HepG2 (cell line): ENCODE measurements at regions not wholly inside any gene's neighbourhood (a gene's known extent, or its start where the extent isn't known, plus 50 kb on each side); places are given as distances from the start of the nearest gene placed in this dataset.

Source experiments
- ATAC-seq: fragments of 200-7000 bp; cut with Tn5 transposase; 3 replicates; pipeline ENCODE4 v1.9.1; 2020; ENCODE audit warnings: mild to moderate bottlenecking, moderate library complexity
- BruUV-seq: library from RNA; stranded (reverse); fragments of 400-500 nt; replicated peaks from 2 replicates; lab custom pipeline; 2021; lab: Mats Ljungman, UMichigan
- CTCF ChIA-PET: fragments of 300-600 bp; formaldehyde crosslinking; extraction: SDS; loops from one replicate; lab custom pipeline; 2021; ENCODE audit warnings: low total read pairs, inconsistent platforms, low intra/inter-chr PET ratio; lab: Yijun Ruan, JAX
- POLR2A ChIA-PET: fragments of 350-600 bp; sonication (Branson Sonifier 250); formaldehyde crosslinking; loops from one replicate; lab custom pipeline; 2020; ENCODE audit warnings: antibody characterized with exemption, inconsistent platforms; lab: Yijun Ruan, JAX
- DNase-seq: peaks from one replicate; pipeline ENCODE4 v3.0.0-alpha.2; 2015; ENCODE audit warnings: low spot score
- FAIRE-seq: peaks from 3 replicates; lab custom pipeline; 2011; peaks lifted over from hg19 to GRCh38; lab: Jason Lieb, UNC
- H2AFZ ChIP-seq: one replicate; pipeline ENCODE4 v1.6.1; 2011; ENCODE audit warnings: low read length, inconsistent platforms
- H3K27ac ChIP-seq: fragments of 300-600 bp; 3 replicates; pipeline ENCODE4 v1.8.0; 2011; ENCODE audit warnings: mixed run types, mild to moderate bottlenecking, mixed read lengths, low read length, inconsistent platforms; ENCODE audit not compliant: insufficient read depth; ENCODE audit errors: extremely low read length
- H3K27me3 ChIP-seq, 2 experiments: fragments of 200-600 bp in 1 of 2; 2 replicates in 1 of 2; 3 replicates in 1 of 2; pipeline versions ENCODE4 v1.6.0 to v1.8.0; 2011; ENCODE audit warnings: low read length in 2 of 2, mild to moderate bottlenecking in 2 of 2, moderate library complexity in 2 of 2, inconsistent platforms in 1 of 2; ENCODE audit not compliant: insufficient read depth in 2 of 2, control insufficient read depth in 1 of 2
- H3K36me3 ChIP-seq, 2 experiments: fragments of 200-600 bp in 1 of 2; replicated peaks in 1 of 2; 2 replicates in 1 of 2; 3 replicates in 1 of 2; pipeline versions ENCODE4 v1.5.1 to v1.8.0; 2011; ENCODE audit warnings: low read length in 2 of 2, inconsistent platforms in 1 of 2; ENCODE audit not compliant: insufficient read depth in 2 of 2, control insufficient read depth in 1 of 2
- H3K4me1 ChIP-seq: 2 replicates; pipeline ENCODE4 v1.5.1; 2012; ENCODE audit warnings: low read length, inconsistent platforms; ENCODE audit not compliant: insufficient read depth
- H3K4me2 ChIP-seq: 2 replicates; pipeline ENCODE4 v1.6.0; 2011; ENCODE audit warnings: low read depth, low read length, inconsistent platforms
- H3K4me3 ChIP-seq, 3 experiments: fragments of 200-600 bp in 1 of 3; sonication (generic), shearing (Covaris generic) in 1 of 3; replicated peaks in 1 of 3; 2 replicates each; pipeline ENCODE4 v1.5.1; 2011 to 2016; ENCODE audit warnings: low read length in 3 of 3, inconsistent platforms in 2 of 3, low read depth in 2 of 3, mild to moderate bottlenecking in 2 of 3, control low read depth in 1 of 3, mixed read lengths in 1 of 3; ENCODE audit not compliant: insufficient read depth in 1 of 3
- H3K79me2 ChIP-seq: one replicate; pipeline ENCODE4 v1.6.1; 2011; ENCODE audit warnings: low read length, inconsistent platforms; ENCODE audit not compliant: insufficient read depth
- H3K9ac ChIP-seq: 2 replicates; pipeline ENCODE4 v1.6.0; 2011; ENCODE audit warnings: mild to moderate bottlenecking, low read depth, low read length, inconsistent platforms; ENCODE audit not compliant: insufficient read depth
- H3K9me3 ChIP-seq: 2 replicates; pipeline ENCODE4 v1.5.1; 2012; ENCODE audit warnings: mild to moderate bottlenecking, low read length
- H4K20me1 ChIP-seq: 2 replicates; pipeline ENCODE4 v1.6.0; 2011; ENCODE audit warnings: inconsistent platforms, mild to moderate bottlenecking, low read length, moderate library complexity; ENCODE audit not compliant: insufficient read depth
- ATM ChIP-seq: fragments of 450-650 bp; IDR thresholded peaks from 2 replicates; pipeline ENCODE4 v1.7.1; 2017; ENCODE audit warnings: mild to moderate bottlenecking, borderline replicate concordance
- EEA1 ChIP-seq: sonication (generic); formaldehyde crosslinking; IDR thresholded peaks from 2 replicates; pipeline ENCODE4 v1.5.1; 2020; ENCODE audit warnings: mild to moderate bottlenecking, missing genetic modification reagents, borderline replicate concordance
- HES4 ChIP-seq: sonication (generic); formaldehyde crosslinking; IDR thresholded peaks from 2 replicates; pipeline ENCODE4 v1.9.0; 2021; ENCODE audit warnings: mild to moderate bottlenecking, missing genetic modification reagents, borderline replicate concordance
- HNRNPL ChIP-seq: fragments of 200-400 bp; formaldehyde crosslinking; IDR thresholded peaks from 2 replicates; pipeline ENCODE4 v1.6.1; 2017; ENCODE audit warnings: mild to moderate bottlenecking, low read depth, low read length
- KLF9 ChIP-seq: IDR thresholded peaks from 2 replicates; pipeline ENCODE4 v1.6.1; 2016; ENCODE audit warnings: low read depth
- NCOR1 ChIP-seq: fragments of 200-600 bp; sonication (generic); IDR thresholded peaks from 2 replicates; pipeline ENCODE4 v1.7.0; 2017; ENCODE audit warnings: antibody characterized with exemption, low read length, borderline replicate concordance
- PCBP2 ChIP-seq: fragments of 200-400 bp; formaldehyde crosslinking; optimal IDR thresholded peaks from 2 replicates; pipeline ENCODE3; 2018; ENCODE audit warnings: low read length, low read depth; ENCODE audit not compliant: poor library complexity, severe bottlenecking
- PHB2 ChIP-seq: fragments of 450-650 bp; IDR thresholded peaks from 2 replicates; pipeline ENCODE4 v1.6.1; 2018; ENCODE audit not compliant: partially characterized antibody
- POLR2AphosphoS2 ChIP-seq: IDR thresholded peaks from 2 replicates; pipeline ENCODE4 v1.6.1; 2011; ENCODE audit warnings: low read depth, low read length, improper control_type of control experiment
- SIN3A ChIP-seq: IDR thresholded peaks from 2 replicates; pipeline ENCODE4 v1.6.1; 2011; ENCODE audit warnings: low read depth, mild to moderate bottlenecking, control low read depth, low read length, borderline replicate concordance
- ZBTB42 ChIP-seq: sonication (generic); formaldehyde crosslinking; IDR thresholded peaks from 2 replicates; pipeline ENCODE4 v1.5.0; 2020; ENCODE audit warnings: mild to moderate bottlenecking, missing genetic modification reagents
- ZBTB7B ChIP-seq: sonication (generic); formaldehyde crosslinking; IDR thresholded peaks from 2 replicates; pipeline ENCODE4 v1.4.0; 2020; ENCODE audit warnings: missing genetic modification reagents
- ZNF138 ChIP-seq: sonication (generic); formaldehyde crosslinking; IDR thresholded peaks from 2 replicates; pipeline ENCODE4 v1.5.0; 2020; ENCODE audit warnings: mild to moderate bottlenecking, low read depth, missing genetic modification reagents
- ZNF468 ChIP-seq: sonication (generic); formaldehyde crosslinking; IDR thresholded peaks from 2 replicates; pipeline ENCODE4 v1.8.0; 2022; ENCODE audit warnings: mild to moderate bottlenecking, moderate library complexity, missing genetic modification reagents
- ZNF777 ChIP-seq: sonication (generic); formaldehyde crosslinking; IDR thresholded peaks from 2 replicates; pipeline ENCODE4 v1.4.0; 2020; ENCODE audit warnings: missing genetic modification reagents
- in situ Hi-C: cut with HindIII; loops from 2 replicates; pipeline ENCODE4 v1.10.0; 2017; ENCODE audit warnings: low pct_unique_long_range_greater_than_20kb; ENCODE audit not compliant: extremely low pct_ligation_motif_present
- intact Hi-C: fragments of 100-400 bp; cut with micrococcal nuclease; formaldehyde crosslinking; loops from one replicate; pipeline ENCODE4 v1.10.0; 2022; ENCODE audit not compliant: unreplicated experiment
- TF ChIP-seq, protein P1 (sequence below): IDR thresholded peaks from 2 replicates; pipeline ENCODE4 v1.6.1; 2016; ENCODE audit warnings: missing biosample characterization, missing genetic modification reagents, low read depth
- TF ChIP-seq, protein P2 (sequence below): IDR thresholded peaks from 2 replicates; pipeline ENCODE4 v1.6.1; 2016; ENCODE audit warnings: mild to moderate bottlenecking, missing biosample characterization, missing genetic modification reagents
- TF ChIP-seq, protein P3 (sequence below): sonication (generic); formaldehyde crosslinking; IDR thresholded peaks from 2 replicates; pipeline ENCODE4 v1.4.0; 2020; ENCODE audit warnings: missing genetic modification reagents
- TF ChIP-seq, protein P4 (sequence below): sonication (generic); formaldehyde crosslinking; conservative IDR thresholded peaks from 2 replicates; pipeline ENCODE4 v1.4.0; 2020; ENCODE audit warnings: missing genetic modification reagents

DNA sequence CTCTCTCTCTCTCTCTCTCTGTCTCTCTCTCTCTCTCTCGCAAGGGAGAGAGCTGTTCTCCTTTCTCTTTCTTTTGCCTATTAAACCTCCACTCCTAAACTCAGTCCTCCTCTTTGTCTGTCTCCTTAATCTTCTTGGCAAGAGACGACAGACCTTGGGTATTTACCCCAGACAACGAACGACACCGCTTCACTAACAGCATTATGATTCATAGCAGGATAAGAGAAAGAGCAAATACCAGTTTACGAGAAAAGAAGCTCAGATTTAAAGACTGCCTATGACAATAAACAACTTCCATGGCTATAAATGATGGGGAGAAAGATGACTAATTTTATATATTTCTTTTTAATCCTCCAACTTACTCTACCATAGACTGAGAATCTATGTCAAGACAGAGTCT is 1396.5 kb upstream of the CELF2 start (continued):
- TF ChIP-seq EEA1 (CRISPR knock-in tag) (no peak), PHB2 (no peak), SIN3A (no peak)
- TF ChIP-seq, all 625 proteins: peak for 0

DNA sequence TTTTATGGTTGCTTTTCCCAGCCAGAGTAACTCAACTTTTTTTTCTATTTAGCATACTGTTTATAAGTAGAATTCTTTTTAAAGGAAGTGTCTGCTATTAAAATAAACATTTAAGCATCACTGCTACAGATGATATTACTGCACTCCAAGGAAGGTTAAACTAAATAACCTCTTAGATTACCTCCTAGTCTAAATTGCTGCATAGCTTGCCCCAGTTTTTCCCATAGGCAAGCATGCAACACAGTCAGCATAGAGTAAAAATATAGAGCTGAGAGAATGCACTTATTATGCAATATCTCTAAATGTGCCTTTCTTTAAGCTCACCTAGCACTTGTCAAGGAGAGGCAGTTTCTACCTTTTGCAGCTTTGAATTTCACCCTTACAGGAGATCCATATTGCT is 1392.4 kb upstream of the CELF2 start:
- in situ Hi-C loops (no loop called here), intact Hi-C loops (no loop called here)
- CTCF ChIA-PET: no interaction called here
- TF ChIP-seq, protein P1, sequence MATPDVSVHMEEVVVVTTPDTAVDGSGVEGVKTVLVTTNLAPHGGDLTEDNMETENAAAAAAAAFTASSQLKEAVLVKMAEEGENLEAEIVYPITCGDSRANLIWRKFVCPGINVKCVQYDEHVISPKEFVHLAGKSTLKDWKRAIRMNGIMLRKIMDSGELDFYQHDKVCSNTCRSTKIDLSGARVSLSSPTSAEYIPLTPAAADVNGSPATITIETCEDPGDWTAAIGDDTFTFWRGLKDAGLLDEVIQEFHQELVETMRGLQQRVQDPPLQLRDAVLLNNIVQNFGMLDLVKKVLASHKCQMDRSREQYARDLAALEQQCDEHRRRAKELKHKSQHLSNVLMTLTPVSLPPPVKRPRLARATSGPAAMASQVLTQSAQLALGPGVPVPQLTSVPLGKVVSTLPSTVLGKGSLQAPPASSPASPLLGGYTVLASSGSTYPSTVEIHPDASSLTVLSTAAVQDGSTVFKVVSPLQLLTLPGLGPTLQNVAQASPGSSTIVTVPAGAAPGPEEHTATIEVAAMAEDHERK (CRISPR knock-in tag): no peak
- TF ChIP-seq ZBTB7B (no peak), PCBP2 (no peak), POLR2AphosphoS2 (no peak), HNRNPL (no peak), ZBTB42 (CRISPR knock-in tag) (no peak), ZNF777 (CRISPR knock-in tag) (no peak), ATM (no peak), ZNF468 (CRISPR knock-in tag) (no peak), NCOR1 (no peak), HES4 (CRISPR knock-in tag) (no peak), ZNF138 (CRISPR knock-in tag) (no peak), KLF9 (no peak)
- TF ChIP-seq, protein P2, sequence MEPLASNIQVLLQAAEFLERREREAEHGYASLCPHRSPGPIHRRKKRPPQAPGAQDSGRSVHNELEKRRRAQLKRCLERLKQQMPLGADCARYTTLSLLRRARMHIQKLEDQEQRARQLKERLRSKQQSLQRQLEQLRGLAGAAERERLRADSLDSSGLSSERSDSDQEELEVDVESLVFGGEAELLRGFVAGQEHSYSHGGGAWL: no peak
- TF ChIP-seq, protein P3, sequence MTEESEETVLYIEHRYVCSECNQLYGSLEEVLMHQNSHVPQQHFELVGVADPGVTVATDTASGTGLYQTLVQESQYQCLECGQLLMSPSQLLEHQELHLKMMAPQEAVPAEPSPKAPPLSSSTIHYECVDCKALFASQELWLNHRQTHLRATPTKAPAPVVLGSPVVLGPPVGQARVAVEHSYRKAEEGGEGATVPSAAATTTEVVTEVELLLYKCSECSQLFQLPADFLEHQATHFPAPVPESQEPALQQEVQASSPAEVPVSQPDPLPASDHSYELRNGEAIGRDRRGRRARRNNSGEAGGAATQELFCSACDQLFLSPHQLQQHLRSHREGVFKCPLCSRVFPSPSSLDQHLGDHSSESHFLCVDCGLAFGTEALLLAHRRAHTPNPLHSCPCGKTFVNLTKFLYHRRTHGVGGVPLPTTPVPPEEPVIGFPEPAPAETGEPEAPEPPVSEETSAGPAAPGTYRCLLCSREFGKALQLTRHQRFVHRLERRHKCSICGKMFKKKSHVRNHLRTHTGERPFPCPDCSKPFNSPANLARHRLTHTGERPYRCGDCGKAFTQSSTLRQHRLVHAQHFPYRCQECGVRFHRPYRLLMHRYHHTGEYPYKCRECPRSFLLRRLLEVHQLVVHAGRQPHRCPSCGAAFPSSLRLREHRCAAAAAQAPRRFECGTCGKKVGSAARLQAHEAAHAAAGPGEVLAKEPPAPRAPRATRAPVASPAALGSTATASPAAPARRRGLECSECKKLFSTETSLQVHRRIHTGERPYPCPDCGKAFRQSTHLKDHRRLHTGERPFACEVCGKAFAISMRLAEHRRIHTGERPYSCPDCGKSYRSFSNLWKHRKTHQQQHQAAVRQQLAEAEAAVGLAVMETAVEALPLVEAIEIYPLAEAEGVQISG (CRISPR knock-in tag): no peak
- TF ChIP-seq, protein P4, sequence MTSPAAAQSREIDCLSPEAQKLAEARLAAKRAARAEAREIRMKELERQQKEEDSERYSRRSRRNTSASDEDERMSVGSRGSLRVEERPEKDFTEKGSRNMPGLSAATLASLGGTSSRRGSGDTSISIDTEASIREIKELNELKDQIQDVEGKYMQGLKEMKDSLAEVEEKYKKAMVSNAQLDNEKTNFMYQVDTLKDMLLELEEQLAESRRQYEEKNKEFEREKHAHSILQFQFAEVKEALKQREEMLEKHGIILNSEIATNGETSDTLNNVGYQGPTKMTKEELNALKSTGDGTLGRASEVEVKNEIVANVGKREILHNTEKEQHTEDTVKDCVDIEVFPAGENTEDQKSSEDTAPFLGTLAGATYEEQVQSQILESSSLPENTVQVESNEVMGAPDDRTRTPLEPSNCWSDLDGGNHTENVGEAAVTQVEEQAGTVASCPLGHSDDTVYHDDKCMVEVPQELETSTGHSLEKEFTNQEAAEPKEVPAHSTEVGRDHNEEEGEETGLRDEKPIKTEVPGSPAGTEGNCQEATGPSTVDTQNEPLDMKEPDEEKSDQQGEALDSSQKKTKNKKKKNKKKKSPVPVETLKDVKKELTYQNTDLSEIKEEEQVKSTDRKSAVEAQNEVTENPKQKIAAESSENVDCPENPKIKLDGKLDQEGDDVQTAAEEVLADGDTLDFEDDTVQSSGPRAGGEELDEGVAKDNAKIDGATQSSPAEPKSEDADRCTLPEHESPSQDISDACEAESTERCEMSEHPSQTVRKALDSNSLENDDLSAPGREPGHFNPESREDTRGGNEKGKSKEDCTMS (CRISPR knock-in tag): no peak

More for the DNA sequence above, 1392.4 kb upstream of the CELF2 start:
- no peaks in the 10 kb centered on the region for H3K4me1 ChIP-seq
- no peaks in the 10 kb centered on the region for H4K20me1 ChIP-seq
- no peaks in the 10 kb centered on the region for H3K27me3 ChIP-seq
- POLR2A ChIA-PET: no interaction called here
- H3K9me3 ChIP-seq: peaks cover 88% of the 10 kb centered on the region
- H3K4me2 ChIP-seq: no peak overlapping the region
- H3K79me2 ChIP-seq: no peaks in the 10 kb centered on the region
- no peak overlapping the region for H3K27ac ChIP-seq
- BruUV-seq: no TSS peak
- no peak for DNase-seq
- ATAC-seq: no peak
- FAIRE-seq: no peak
- H3K4me3 ChIP-seq: no peak overlapping the region
- no peak overlapping the region for H3K9ac ChIP-seq
- no peak overlapping the region for H2AFZ ChIP-seq
- no peaks in the 10 kb centered on the region for H3K36me3 ChIP-seq
